Hepatocyte (in vitro differentiated cells): ENCODE measurements at regions not wholly inside any gene's neighbourhood (a gene's known extent, or its start where the extent isn't known, plus 50 kb on each side); places are given as distances from the start of the nearest gene placed in this dataset.

Experiments
- DNase-seq: peaks from one replicate; pipeline ENCODE4 v3.0.0-alpha.2; 2016; ENCODE audit warnings: low spot score
- H2AFZ ChIP-seq: fragments of 200-600 bp; sonication (generic); 2 replicates; pipeline ENCODE4 v1.6.0; 2016; ENCODE audit warnings: antibody characterized with exemption, mild to moderate bottlenecking
- H3K27ac ChIP-seq: fragments of 200-600 bp; sonication (generic); 2 replicates; pipeline ENCODE4 v1.5.1; 2016; ENCODE audit warnings: mild to moderate bottlenecking
- H3K27me3 ChIP-seq: fragments of 200-600 bp; sonication (generic); 2 replicates; pipeline ENCODE4 v1.6.1; 2016
- H3K36me3 ChIP-seq: fragments of 200-600 bp; sonication (generic); replicated peaks from 2 replicates; pipeline ENCODE4 v1.5.1; 2016; ENCODE audit warnings: low read depth; ENCODE audit not compliant: insufficient read depth
- H3K4me1 ChIP-seq: fragments of 200-600 bp; sonication (generic); 2 replicates; pipeline ENCODE4 v1.5.1; 2016; ENCODE audit warnings: mild to moderate bottlenecking, moderate library complexity; ENCODE audit not compliant: insufficient read depth
- H3K4me2 ChIP-seq: fragments of 200-600 bp; sonication (generic); 2 replicates; pipeline ENCODE4 v1.6.0; 2016
- H3K4me3 ChIP-seq: fragments of 200-600 bp; sonication (generic); 2 replicates; pipeline ENCODE4 v1.5.1; 2016; ENCODE audit warnings: mild to moderate bottlenecking
- H3K79me2 ChIP-seq: fragments of 200-600 bp; sonication (generic); 2 replicates; pipeline ENCODE4 v1.6.0; 2017; ENCODE audit warnings: mild to moderate bottlenecking
- H3K9me2 ChIP-seq: fragments of 200-600 bp; sonication (generic); replicated peaks from 2 replicates; pipeline ENCODE4 v1.6.0; 2017; ENCODE audit warnings: mild to moderate bottlenecking; ENCODE audit not compliant: insufficient read depth
- H3K9me3 ChIP-seq: fragments of 200-600 bp; sonication (generic); 2 replicates; pipeline ENCODE4 v1.5.1; 2016; ENCODE audit warnings: low read depth, mild to moderate bottlenecking
- H4K20me1 ChIP-seq: fragments of 200-600 bp; sonication (generic); 2 replicates; pipeline ENCODE4 v1.6.0; 2016; ENCODE audit warnings: mild to moderate bottlenecking; ENCODE audit not compliant: insufficient read depth, poor library complexity, severe bottlenecking
- EZH2 ChIP-seq: fragments of 200-600 bp; sonication (generic); IDR thresholded peaks from 2 replicates; pipeline ENCODE4 v1.6.1; 2016; ENCODE audit warnings: antibody characterized with exemption, mild to moderate bottlenecking, borderline replicate concordance
- EZH2phosphoT487 ChIP-seq: fragments of 200-600 bp; sonication (generic); IDR thresholded peaks from one replicate; pipeline ENCODE4 v1.6.1; 2018; ENCODE audit warnings: antibody characterized with exemption, mild to moderate bottlenecking, low read depth, moderate library complexity; ENCODE audit not compliant: unreplicated experiment, severe bottlenecking
- WGBS: methylation state at CpG from one replicate; pipeline ENCODE4 v1.1.6; 2016; ENCODE audit warnings: low lambda C conversion rate; ENCODE audit errors: missing lambda C conversion rate; 5-methylcytosine and 5-hydroxymethylcytosine counted together
- TF ChIP-seq, protein P1 (sequence below): fragments of 200-600 bp; sonication (generic); IDR thresholded peaks from 2 replicates; pipeline ENCODE4 v1.5.1; 2016; ENCODE audit warnings: antibody characterized with exemption, mild to moderate bottlenecking; ENCODE audit not compliant: poor library complexity

- DNase-seq, result no peak
- H3K79me2 ChIP-seq, result no peaks in the 10 kb centered on the region
- TF ChIP-seq, protein P1, sequence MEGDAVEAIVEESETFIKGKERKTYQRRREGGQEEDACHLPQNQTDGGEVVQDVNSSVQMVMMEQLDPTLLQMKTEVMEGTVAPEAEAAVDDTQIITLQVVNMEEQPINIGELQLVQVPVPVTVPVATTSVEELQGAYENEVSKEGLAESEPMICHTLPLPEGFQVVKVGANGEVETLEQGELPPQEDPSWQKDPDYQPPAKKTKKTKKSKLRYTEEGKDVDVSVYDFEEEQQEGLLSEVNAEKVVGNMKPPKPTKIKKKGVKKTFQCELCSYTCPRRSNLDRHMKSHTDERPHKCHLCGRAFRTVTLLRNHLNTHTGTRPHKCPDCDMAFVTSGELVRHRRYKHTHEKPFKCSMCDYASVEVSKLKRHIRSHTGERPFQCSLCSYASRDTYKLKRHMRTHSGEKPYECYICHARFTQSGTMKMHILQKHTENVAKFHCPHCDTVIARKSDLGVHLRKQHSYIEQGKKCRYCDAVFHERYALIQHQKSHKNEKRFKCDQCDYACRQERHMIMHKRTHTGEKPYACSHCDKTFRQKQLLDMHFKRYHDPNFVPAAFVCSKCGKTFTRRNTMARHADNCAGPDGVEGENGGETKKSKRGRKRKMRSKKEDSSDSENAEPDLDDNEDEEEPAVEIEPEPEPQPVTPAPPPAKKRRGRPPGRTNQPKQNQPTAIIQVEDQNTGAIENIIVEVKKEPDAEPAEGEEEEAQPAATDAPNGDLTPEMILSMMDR, result no peak
- TF ChIP-seq EZH2phosphoT487 (no peak), EZH2 (no peak)
These were observed 234.8 kb downstream of the FOXD2 start for GRCh38 chr1:47672622-47673021.

DNA sequence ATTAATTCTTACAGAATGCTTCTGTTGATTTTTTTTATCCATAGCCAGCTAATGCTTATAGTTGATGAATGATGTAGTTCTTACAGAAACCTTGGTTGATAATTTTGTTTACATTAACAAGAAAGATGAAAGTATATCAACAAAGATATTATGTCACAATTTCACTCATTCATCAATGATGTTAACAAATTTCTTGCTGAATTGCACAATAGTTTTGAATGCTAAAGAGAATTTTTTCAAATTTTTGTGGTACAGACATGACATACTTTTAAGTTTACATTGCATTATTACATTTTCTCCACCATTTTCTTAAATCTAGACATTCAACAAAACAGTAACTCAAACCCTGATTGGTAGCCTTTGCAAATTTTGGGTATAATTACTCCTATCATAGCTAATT is 236.3 kb downstream of the FOXD2 start:
- no peaks in the 10 kb centered on the region for H4K20me1 ChIP-seq
- no peak overlapping the region for H2AFZ ChIP-seq
- H3K4me2 ChIP-seq, result no peak overlapping the region
- no peaks in the 10 kb centered on the region for H3K9me2 ChIP-seq
- no peak overlapping the region for H3K27ac ChIP-seq
- H3K36me3 ChIP-seq, result no peaks in the 10 kb centered on the region
- no peak for DNase-seq
- no peak overlapping the region for H3K4me3 ChIP-seq
- TF ChIP-seq EZH2 (no peak), EZH2phosphoT487 (no peak)
- TF ChIP-seq, protein P1, result no peak
- H3K79me2 ChIP-seq, result no peaks in the 10 kb centered on the region
- no peaks in the 10 kb centered on the region for H3K4me1 ChIP-seq
- H3K9me3 ChIP-seq, result no peaks in the 10 kb centered on the region
- no peaks in the 10 kb centered on the region for H3K27me3 ChIP-seq

More at GRCh38 chr1:47672622-47673021, 234.8 kb downstream of the FOXD2 start:
- no peaks in the 10 kb centered on the region for H3K9me2 ChIP-seq
- H3K36me3 ChIP-seq, result no peaks in the 10 kb centered on the region
- no peaks in the 10 kb centered on the region for H4K20me1 ChIP-seq
- no peaks in the 10 kb centered on the region for H3K27me3 ChIP-seq
- no peaks in the 10 kb centered on the region for H3K9me3 ChIP-seq
- H3K4me2 ChIP-seq, result no peak overlapping the region
- no peak overlapping the region for H2AFZ ChIP-seq
- no peak overlapping the region for H3K4me3 ChIP-seq
- no peaks in the 10 kb centered on the region for H3K4me1 ChIP-seq
- H3K27ac ChIP-seq, result no peak overlapping the region

DNA sequence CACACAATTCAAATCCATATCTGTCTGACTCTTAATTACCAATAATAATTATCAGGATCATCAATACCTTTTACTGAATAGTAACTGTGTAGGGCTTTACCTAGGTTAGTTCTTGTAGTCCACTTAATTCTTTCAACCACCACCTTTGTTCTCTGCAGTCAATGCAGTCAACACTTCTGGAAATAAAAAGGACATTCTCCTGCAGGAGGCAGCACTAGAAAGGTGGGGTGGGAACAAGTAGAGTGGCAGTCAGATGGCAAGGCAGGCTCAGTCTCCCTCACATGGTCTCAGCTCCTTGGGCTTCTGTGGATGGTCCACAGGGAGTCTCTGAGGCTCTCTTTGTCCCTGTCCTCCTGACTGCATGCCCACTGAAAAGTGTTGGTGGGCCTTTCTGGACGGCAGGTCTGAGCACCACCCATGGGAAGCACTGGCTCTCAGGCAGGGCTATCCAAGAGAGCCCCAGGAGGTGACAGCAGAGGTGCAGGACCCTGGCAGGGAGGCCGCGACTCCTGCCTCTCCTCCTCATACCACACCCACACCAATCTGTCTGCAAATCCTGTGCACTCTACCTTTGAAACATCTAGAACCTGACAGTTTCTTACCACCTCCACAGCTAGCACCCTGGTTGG is 237.3 kb downstream of the FOXD2 start:
- no peak for DNase-seq
- Histone ChIP-seq H3K27ac (no peak overlapping the region), H3K4me2 (no peak overlapping the region), H3K79me2 (no peaks in the 10 kb centered on the region), H3K9me2 (no peaks in the 10 kb centered on the region), H3K4me1 (no peaks in the 10 kb centered on the region), H3K27me3 (no peaks in the 10 kb centered on the region), H3K36me3 (no peaks in the 10 kb centered on the region), H2AFZ (no peak overlapping the region), H3K9me3 (no peaks in the 10 kb centered on the region), H4K20me1 (no peaks in the 10 kb centered on the region), H3K4me3 (no peak overlapping the region)
- no peak for TF ChIP-seq EZH2phosphoT487
- TF ChIP-seq, protein P1, result no peak
- no peak for TF ChIP-seq EZH2
- WGBS, result 96% methylated on average over 3 of the region's 3 CpGs

DNA sequence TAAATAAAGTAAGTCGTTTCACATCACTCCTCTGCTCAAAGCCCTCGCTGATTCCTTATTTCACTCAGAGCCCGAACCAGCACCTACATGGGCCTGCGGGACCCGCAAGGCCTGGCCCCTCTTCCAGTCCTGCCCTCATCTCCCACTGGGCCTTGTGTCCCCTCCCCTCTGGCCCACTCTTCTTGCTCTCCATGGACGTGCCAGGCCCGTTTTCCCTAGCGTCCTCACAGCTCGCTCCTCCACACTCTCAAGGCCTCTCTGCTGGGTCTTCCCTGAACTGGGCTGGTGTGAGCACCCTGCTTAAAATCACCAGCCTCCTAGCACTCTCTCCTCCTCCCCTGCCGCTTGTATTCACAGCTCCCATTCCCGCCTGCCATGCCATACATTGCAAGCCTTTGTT is 237.9 kb downstream of the FOXD2 start:
- Histone ChIP-seq H4K20me1 (no peaks in the 10 kb centered on the region), H3K27ac (no peak overlapping the region), H3K4me1 (no peaks in the 10 kb centered on the region), H3K9me3 (no peaks in the 10 kb centered on the region), H3K9me2 (no peaks in the 10 kb centered on the region), H3K27me3 (no peaks in the 10 kb centered on the region), H3K79me2 (no peaks in the 10 kb centered on the region), H3K36me3 (no peaks in the 10 kb centered on the region), H2AFZ (no peak overlapping the region), H3K4me3 (no peak overlapping the region), H3K4me2 (no peak overlapping the region)
- WGBS, result 99% methylated on average over 11 of the region's 11 CpGs
- no peak for DNase-seq
- TF ChIP-seq EZH2, result no peak
- TF ChIP-seq, protein P1, result no peak
